ENCODE measurements at regions not wholly inside any gene's neighbourhood (a gene's known extent, or its start where the extent isn't known, plus 50 kb on each side); places are given as distances from the start of the nearest gene placed in this dataset.
"Not testable (repeated sequence)": the region's sequence is repeated elsewhere in the genome, so short reads cannot be mapped to it uniquely, and the experiment has no call there.

GRCh38 chr6:119862719-119863118 lies 513.2 kb upstream of the MAN1A1 start:
- intact Hi-C loops (cut with DNase I): no loop called here

GRCh38 chr6:119858901-119859300 lies 509.3 kb upstream of the MAN1A1 start:
- DNase-seq: no peak
- intact Hi-C loops (cut with DNase I): no loop called here

More at GRCh38 chr6:119862719-119863118, 513.2 kb upstream of the MAN1A1 start:
- no peak for DNase-seq

DNA sequence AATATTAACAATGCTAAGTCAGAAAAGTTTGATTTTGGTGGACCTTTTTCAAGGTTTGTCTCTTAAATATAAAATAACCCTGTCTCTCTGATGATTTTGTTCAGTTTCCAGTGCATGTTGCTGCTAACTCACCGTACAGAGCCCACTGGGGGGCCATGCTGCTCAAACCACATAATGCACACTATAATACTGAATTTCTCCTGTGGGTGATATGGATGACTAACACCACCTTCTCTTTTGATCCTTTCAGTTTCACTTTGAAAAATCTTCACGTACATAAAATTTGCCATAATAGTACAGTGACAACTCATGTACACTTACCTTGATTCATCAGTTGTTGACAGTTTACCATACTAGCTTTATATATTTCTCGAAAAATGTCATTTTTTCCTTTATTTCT lies 506.6 kb upstream of the MAN1A1 start:
- no peak for DNase-seq
- intact Hi-C loops (cut with DNase I): no loop called here

- intact Hi-C loops (cut with DNase I): no loop called here
- no peak for DNase-seq
Observed at GRCh38 chr6:119848696-119849095, 499.1 kb upstream of the MAN1A1 start.

- intact Hi-C loops (cut with DNase I): no loop called here
- DNase-seq: no peak
Observed at GRCh38 chr6:119845161-119845560, 495.6 kb upstream of the MAN1A1 start.

- intact Hi-C loops (cut with DNase I): no loop called here
- no peak for DNase-seq
Observed at GRCh38 chr6:119844387-119844786, 494.8 kb upstream of the MAN1A1 start.

DNA sequence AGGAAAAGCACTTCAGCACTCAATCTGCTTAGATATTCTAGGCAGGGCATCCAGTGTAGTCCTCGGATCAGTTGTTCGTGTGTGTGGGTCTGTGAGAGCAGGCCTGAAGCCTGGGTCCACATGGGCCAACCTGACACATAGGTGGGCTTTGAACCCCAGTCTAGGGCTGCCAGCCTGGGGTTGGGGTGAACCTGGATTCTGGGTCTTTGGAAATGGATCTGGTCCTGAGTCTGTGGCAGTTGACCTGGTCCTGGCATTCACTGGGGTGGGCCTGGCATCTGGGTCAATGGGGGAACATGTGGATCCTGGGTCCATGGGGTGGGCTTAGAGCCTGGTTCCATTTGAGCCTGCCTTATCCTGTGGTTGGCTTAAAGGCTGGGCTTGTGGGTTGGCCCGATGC lies 492.6 kb upstream of the MAN1A1 start:
- intact Hi-C loops (cut with DNase I): no loop called here
- peak in 2 of 10 donors; percentile 54 to 67 for DNase-seq

GRCh38 chr6:119838043-119838442 lies 488.5 kb upstream of the MAN1A1 start:
- intact Hi-C loops (cut with DNase I): no loop called here
- no peak for DNase-seq

DNA sequence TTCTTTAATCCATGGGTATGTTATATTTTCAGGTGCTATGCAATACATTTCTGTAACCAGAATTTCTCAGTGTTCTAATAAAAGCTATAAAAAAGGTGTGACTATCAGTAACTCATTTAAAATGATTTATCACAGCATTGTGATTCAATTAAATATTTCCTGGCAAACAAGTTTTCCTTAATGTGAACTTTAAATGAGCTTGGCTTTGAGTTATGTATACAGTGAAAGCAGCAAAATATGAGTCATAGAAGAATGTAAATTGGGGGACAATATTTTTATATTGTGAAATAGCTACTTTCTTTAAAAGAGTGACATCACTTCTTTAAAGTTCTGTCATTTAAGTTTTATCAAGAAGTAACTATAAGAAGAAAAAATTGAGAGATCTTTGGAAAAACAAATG lies 484.9 kb upstream of the MAN1A1 start:
- intact Hi-C loops (cut with DNase I): no loop called here
- DNase-seq: no peak

DNA sequence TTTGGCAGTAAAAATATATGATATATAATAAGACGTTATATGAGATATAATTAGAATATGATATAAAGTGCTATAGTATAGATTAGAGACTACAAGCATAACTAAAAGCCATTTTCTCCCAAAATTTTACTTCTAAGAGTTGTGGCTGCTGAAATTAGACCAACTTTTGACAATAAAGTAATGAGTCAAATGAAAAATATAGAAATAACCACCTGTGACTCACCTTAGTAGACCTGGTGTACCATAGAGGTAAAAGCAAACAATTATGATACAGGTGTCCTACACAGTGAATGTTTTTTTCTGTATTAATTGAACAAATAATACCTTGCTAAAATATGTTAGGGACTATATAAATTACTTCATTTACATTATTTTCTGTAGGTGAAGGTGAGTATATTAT lies 482.9 kb upstream of the MAN1A1 start:
- DNase-seq: no peak
- intact Hi-C loops (cut with DNase I): no loop called here

DNA sequence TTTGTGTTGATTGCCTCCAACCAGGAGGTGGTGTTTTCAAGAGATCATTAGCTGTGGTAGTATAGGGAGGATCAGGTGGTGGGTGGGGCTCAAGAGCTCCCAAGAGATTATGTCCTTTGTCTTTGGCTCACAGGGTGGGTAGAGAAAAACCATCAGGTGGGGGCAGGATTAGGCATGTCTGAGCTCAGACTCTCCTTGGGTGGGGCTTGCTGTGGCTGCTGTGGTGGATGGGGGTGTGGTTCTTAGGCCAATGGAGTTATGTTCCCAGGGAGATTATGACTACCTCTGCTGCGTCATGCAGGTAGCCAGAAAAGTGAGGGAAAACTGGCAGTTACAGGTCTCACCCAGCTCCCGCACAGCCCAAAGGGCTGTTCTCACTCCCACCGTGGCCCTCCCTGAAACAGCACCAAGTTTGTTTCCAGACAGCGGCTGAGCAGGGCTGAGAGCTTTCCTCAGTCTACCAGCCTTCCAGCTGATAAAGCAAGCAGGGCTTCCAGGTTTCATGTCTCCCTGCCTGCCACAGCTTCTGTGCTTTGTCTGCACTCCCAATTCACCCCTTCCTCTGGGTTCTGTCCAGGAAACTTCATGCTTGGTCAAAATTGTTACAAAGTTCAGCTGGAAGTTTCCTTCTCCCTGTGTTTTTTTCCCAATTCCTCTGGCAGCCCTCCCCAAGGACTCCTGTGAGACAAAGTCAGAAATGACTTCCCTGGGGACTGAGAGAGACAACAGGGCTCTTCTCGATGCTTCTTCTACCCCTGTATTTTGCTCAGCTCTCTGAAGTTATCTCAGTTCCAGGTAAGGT lies 481.1 kb upstream of the MAN1A1 start:
- DNase-seq: peak in 1 of 10 donors; percentile 61
- intact Hi-C loops (cut with DNase I): no loop called here

DNA sequence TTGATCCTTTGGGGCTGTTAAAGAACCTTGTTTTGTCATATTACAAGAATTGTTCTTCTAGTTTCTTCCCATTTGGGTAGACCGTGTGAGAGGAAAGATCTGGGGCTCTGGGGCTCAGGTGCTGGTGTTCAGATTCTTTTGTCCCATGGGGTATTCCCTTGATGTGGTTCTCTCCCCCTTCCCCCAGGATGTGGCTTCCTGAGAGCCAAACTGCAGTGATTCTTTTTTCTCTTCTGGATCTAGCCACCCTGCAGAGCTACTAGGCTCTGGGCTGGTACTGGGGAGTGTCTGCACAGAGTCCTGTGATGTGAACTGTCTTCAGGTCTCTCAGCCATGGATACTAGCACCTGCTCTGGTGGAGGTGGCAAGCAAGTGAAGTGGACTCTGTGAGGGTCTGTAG lies 480.5 kb upstream of the MAN1A1 start:
- intact Hi-C loops (cut with DNase I): no loop called here
- no peak for DNase-seq

GRCh38 chr6:119829499-119829898 lies 479.9 kb upstream of the MAN1A1 start:
- not testable (repeated sequence) for DNase-seq

GRCh38 chr6:119829006-119829405 lies 479.4 kb upstream of the MAN1A1 start:
- no peak for DNase-seq
- intact Hi-C loops (cut with DNase I): no loop called here

More at GRCh38 chr6:119829499-119829898, 479.9 kb upstream of the MAN1A1 start:
- intact Hi-C loops (cut with DNase I): not testable (repeated sequence)

- intact Hi-C loops (cut with DNase I): no loop called here
- DNase-seq: no peak
Observed at GRCh38 chr6:119821380-119821779, 471.8 kb upstream of the MAN1A1 start.

GRCh38 chr6:119818876-119819275 lies 469.3 kb upstream of the MAN1A1 start:
- no peak for DNase-seq
- intact Hi-C loops (cut with DNase I): no loop called here

DNA sequence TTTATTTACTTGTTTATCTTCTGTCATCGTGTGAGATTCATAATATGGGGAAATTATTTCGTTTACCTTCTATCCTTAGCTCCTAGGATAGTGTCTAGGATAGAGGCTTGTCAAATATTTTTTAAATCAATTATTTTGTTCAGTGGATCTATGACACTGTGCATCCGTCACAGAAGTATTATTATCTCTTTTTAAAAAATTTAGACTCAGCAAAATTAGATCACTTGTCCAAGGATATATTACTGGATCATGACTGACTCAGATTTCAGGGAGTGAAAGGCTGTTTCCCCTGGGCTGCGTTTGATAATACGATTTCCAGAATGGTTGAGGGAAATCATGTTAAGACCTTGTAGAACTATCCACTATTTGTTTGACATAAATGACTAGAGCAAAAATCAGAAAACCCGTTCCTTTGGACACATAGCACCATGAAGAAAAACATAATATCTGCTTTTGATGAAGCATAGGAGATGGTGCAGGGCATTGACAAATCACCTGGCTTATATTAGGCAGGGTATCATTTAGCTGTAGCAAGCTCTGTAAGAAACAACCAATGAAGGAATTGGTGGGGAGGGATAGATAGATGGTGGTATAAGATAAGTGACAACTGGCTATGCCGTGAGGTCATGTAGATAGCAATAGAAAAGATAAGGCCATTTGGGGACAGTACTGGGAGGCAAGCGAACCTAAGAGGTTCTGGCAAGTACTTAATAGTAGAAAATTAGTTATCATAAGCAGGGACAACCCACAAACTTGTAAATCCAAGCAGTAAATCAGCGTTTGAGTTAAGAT lies 465.2 kb upstream of the MAN1A1 start:
- no peak for DNase-seq
- intact Hi-C loops (cut with DNase I): no loop called here

GRCh38 chr6:119802464-119802863 lies 452.9 kb upstream of the MAN1A1 start:
- DNase-seq: no peak
- intact Hi-C loops (cut with DNase I): no loop called here

DNA sequence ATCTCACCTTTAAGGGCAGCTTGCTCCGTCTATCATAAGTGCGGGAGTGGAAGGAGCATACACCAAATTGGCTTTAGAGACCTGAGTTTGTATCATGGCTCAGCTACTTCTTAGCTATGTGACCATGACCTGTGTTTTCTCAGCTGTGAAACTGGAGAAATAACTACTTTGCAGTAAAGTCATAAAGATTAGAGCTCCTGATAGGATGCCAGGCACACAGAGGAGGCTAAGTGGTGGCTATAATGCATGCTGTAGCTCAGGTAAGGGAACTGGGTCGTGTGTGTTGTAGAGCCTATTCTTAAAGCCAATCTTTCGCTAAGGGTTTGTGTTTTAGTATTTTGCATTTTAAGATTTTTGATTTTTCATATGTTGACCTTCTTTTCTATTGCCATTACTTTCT lies 451.5 kb upstream of the MAN1A1 start:
- intact Hi-C loops (cut with DNase I): no loop called here
- DNase-seq: no peak

DNA sequence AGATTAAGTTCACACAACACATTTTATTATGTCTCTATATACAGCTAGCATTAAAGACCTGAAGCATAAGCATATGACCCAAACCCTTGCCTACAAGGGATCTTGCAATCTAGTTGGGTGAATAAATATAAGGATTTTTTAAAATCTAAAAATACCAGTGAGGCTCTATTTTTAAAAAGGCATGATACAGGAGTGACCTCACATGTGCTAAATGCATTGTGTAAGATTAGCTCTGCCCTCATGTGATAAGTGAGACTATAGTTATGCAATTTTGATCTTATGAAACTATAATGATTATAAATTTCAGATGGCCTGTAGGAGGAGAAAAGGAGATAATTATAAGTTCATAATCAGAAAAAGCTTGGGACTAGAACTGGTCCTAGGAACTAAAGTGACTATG lies 451.0 kb upstream of the MAN1A1 start:
- intact Hi-C loops (cut with DNase I): no loop called here
- no peak for DNase-seq

DNA sequence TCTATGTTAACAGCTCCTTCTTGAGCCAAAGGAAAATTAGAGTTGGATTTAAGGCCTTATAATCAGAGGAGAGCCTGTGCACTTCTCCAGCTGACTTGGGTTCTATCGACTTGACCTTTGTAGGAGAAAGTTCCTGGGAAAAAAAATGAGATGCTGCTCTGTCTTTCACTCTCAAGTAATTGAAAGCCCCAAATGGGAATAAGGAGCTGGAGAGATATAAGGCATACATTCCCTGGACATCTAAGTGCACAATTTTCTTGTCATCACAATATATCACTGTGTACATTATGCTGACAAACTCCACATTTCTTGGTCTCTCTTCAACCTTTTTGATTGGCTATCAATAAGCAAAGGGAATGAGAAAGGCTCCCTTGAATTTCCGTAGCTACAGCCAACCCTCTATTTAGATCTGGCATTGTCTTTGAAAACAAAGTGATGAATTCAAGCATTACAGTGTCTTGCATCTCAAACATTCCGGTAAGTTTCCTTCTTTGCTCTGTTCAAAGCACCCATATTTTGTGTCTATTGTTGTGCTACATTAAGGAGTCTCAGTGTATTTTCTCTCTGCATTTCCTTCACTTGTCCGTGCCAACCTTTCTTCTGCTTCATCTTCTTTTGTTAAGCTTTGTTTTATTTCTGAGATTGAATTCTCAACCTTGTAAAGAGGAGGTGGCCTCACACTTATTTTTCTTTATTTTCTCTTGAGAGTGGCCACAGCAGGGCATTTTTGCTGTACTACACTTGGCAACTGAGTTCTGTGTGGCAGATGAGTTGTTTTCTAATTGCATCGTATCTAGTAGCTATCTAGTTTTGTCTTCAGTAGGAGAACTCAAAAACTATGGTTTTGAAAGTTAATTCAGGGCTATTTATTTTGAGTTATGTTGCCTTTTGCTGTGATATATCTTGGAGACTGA lies 450.3 kb upstream of the MAN1A1 start:
- no peak for DNase-seq

More for the DNA sequence above, 450.3 kb upstream of the MAN1A1 start:
- intact Hi-C loops (cut with DNase I): no loop called here
